HG03159 (cell line): ENCODE measurements at regions not wholly inside any gene's neighbourhood (a gene's known extent, or its start where the extent isn't known, plus 50 kb on each side); places are given as distances from the start of the nearest gene placed in this dataset.
"Not testable (repeated sequence)": the region's sequence is repeated elsewhere in the genome, so short reads cannot be mapped to it uniquely, and the experiment has no call there.

Source experiments
- ATAC-seq: cut with Tn5 transposase; IDR thresholded peaks from one replicate; pipeline ENCODE4 v1.9.1; 2021; ENCODE audit warnings: mild to moderate bottlenecking, moderate library complexity; ENCODE audit not compliant: unreplicated experiment

DNA sequence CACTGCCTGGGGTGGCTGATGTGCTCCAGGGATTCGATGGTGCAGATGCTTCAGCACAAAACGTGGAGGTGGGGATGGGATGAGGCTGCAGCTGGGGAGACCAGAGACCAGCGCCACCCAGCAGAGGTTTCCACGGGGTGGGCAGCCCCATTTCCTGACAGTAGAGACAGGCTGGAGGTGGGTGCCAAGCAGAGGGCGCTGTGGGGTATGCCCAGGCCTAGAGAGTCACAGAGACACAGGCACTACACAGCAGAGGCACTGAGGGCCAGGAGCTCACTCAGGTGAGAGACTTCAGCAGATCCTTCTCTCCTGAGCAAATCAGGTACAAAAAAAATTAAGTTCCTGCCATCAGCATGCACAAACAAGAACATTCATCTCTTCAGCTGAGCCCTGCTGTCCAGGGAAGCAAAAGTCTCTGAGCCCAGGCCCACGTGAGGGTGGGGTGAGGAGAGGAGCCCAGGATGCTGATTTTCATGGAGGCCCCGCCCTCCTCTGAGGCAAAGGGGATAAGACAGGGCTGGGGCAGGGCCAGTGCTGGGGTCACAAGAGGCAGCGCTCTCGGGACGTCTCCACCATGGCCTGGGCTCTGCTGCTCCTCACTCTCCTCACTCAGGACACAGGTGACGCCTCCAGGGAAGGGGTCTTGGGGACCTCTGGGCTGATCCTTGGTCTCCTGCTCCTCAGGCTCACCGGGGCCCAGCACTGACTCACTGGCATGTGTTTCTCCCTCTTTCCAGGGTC, 53.1 kb downstream of the GGTLC2 start:
- no peak for ATAC-seq

DNA sequence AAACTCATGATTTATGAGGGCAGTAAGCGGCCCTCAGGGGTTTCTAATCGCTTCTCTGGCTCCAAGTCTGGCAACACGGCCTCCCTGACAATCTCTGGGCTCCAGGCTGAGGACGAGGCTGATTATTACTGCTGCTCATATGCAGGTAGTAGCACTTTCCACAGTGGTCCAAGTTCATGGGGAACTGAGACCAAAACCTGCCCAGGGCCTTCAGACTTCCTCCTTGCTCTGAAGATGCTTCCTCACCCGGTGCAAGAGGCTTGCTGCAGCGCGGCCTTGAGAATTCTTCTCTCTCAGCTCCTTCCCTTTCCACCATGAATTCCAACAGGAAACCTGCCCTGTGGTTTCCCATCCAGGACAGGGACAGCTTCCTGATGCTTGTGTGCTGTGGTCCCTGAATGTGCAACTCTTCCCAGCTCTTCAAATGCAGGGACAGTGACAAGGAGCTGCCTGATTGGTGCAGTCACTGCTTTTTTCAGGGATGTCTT, 53.9 kb downstream of the GGTLC2 start:
- ATAC-seq, result no peak

DNA sequence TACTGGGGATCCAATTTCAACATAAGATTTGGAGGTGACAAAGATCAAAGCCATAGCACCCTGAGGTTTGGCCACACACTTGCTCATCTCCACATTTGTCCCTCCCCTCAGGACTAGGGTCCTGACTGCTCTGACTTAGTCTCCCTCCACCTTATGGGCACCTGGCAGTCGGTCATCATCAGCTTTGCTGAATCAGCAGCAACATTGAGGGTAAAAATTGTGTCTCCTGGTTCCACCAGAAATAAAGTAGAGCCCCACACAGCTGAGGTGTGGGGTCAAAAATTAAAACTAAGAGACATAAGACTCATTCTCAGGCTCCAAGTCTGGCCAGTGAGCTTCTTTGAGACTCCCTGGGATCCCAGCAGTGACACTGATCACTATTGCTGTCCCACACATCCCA, 56.2 kb downstream of the GGTLC2 start:
- ATAC-seq, result no peak

DNA sequence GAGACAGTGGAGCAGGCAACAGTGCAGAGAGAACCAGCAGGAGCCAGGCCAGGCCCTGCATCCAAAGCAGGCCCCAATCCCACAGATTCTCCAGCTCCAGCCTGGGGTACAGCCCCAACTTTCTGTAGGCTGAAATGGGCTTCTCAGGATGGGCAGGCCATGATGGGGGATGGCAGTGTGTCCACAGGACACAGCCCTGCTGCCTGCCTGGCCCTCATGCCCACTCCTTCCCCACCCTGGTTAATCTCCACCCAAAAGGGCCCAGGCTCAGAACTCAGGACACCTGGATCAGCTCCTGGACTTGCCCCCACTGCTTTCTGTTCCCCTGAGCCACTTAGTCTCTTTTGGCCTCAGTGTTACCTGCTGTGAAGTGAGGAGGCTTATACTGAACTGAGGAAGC, 57.1 kb downstream of the GGTLC2 start:
- ATAC-seq, result not testable (repeated sequence)

DNA sequence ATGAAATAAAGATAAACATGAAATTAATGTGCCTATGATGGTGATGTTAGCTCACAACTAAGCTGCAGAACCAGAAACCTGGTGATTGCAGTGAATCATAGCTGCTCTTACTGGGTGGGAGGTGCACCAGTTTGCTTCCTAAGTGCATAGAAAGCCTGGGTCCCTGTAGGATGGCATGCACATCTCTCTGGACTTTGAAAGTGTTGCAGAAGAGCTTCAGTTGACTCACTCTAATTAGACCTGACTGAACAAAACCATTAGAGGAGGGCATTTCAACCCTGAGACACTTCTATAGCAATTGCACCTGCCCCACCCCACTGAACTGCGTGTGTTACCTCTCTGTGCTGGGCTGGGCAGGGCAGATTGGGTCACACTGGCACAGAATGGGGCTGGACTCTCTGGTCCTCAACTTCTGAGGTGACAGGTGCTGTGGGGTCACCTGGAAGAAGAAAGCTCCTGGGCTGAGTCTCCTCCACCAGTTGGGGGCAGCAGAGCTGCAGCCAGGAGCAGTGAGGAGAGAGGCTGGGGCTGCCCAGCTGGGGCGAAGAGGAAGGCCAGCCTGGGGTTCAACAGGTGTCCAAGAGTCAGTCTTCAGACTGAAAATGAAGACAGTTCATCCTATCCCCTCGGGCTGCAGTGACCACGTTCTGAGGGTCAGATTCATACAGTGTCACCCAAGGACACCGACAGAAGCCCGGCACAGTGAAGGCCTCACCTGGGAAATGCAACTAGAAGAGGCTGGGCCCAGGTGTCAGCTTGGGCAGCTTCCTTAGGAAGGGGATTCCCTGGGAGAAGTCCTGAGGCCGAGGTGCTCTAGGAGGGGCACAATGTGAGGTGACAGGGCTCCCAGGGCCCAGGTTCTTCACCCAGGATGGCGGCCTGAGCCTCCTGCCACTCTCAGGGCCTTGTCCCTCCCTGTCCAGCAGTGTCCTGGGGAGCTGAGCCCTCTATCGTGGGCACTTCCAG, 58.1 kb downstream of the GGTLC2 start:
- ATAC-seq, result no peak

DNA sequence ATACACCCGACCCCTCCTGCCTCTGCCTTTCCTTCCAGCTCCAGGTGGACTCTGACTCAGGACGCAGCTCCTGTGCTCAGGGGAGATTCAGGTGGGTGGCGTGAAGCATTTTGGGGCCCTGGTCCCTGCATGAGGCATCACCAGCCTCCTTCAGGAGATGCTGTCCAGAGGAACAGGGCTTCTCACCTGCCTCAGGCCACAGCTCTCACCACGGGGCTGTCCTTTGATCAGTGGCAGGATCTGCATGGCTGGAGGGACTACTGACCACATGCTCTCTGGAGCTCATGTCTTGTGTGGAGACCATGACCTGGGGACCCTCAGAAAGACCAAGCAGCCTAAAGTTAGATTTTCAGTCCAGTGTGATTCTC, 58.8 kb downstream of the GGTLC2 start:
- no peak for ATAC-seq

DNA sequence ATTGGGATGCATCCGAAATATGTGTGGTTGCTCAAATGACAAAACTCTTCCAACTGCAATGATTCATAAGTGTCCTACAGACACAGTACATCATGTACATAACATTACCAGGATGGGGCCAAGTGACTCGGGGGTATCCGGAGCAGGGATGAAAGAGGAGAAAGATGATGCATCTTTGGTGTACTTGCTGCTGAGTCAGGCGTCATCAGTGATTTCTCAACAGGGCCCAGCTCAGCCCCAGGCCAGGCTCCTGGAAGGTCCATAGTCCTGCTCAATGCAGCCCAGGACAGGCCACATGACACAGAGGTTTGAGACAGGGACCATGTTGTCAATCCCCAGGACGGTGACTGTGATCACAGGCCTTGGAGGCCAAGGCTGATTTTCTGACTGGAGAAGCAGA, 59.3 kb downstream of the GGTLC2 start:
- no peak for ATAC-seq

DNA sequence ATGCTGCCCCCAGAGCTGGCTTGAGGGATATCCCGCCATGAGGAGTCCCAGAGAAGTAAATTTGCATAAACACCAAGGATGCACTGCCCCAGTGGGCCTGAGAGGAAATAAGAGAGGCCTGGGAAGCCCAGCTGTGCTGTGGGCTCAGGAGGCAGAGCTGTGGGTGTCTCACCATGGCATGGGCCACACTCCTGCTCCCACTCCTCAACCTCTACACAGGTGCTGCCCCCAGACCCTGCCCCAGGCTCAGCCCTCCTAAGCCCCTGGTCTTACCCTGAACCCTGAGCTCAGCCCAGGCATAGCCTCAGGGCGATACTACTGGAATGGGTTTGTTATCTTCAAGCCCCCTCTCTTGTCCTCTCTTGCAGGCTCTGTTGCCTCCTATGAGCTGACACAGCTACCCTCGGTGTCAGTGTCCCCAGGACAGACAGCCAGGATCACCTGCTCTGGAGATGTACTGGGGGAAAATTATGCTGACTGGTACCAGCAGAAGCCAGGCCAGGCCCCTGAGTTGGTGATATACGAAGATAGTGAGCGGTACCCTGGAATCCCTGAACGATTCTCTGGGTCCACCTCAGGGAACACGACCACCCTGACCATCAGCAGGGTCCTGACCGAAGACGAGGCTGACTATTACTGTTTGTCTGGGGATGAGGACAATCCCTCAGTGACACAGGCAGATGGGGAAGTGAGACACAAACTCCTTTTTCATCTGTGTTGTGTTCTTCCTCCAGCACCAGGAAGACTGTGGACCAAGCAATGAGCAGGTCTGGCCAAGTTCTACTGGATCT, 59.9 kb downstream of the GGTLC2 start:
- no peak for ATAC-seq

DNA sequence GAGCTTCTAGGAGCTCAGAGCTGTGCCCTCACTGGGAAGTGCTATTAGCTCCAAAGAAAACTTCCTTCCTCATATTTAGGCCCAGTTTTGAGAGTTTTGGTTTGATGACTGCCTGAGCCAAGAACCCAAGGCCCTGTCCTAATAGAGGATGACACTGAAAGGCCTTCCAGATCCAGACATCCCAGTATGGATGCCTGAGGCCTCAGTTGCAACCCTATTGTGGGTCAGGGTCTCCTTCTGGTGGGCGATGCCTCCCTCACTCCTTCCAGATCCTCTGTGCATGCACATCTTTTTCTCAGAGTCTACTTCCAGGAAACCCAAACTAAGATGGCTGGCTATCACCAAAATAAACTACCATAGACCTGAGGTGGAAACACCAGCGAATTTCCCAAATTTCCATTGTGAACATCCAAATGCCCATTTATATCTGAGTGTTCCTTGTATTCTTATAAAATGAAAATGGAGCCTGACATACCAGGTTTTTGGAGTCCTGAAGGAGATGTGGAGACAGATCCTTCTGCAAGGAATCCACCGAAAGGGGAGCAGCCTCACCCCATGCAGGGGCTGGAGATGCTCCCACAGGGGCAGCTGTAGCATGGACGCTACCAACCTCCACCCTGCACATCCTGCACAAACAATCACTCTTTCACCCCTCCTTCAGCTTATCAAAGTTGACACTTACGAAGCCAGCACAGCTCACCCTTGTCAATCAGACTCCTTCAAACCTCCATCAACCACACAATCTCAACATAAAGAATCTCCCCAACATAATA, 61.1 kb downstream of the GGTLC2 start:
- ATAC-seq, result no peak

DNA sequence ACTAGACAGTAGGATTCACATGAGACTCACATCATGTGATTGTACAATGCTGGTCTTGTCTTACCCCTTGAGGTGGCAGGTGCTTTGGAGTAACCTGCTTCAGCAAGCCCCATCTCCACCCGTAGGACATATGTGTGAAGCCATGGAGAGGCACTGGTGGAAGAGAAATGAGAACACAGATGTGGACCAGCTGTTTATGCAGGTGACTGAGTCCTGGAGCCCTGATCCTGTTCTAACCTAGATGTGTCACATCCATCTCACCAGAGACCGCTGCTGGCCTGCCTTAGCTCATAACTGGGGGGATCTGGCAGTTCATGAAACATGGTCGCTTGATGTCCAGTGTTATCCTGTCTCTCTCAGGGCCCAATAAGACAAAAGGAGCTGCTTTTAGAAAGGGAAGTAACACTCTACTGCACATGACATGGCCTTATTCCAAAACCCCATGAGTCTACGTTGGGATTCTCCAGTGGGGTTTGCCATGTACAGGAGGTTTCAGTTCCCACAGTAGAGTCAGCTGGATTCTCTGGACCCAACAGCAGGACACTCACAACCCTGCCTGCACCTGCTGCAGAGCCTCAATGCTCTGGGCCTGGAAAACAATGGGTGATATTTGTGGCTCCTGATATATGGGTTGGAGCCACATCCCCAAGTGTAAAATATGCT, 62.0 kb downstream of the GGTLC2 start:
- ATAC-seq, result no peak

DNA sequence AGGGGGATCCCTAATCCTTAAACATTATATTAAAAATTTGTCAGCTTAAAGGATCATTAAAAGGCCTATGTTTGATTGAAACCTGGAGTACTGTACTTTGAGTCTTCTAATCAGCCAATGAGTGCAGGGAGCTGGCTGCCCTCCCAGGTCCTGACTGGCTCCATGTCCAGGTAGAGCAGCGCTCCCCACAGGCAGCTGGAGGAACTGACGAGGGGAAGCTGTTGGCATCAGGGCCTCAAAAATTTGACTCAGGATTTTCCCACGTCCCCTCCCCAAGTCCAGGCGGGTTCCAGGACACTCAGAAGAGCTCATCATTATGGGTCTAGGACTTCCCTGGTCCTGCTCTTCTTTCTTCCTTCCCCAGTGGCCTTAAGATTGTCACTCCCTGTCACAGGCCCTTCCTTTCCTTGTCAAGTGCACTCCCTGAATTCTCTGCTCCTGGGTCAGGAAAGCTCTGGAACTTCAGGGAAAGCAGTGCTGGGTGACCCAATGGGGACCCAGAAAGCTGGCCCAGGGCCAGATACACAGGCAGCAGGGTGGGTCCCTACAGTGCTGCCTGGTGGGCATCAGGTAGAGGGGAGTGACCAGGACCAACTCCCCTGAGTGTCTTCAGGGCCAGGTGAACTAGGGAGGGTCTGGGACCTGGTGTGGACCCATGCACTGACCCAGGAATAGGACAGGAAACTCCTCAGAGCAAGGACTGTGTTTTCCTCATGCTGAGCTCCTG, 65.5 kb downstream of the GGTLC2 start:
- ATAC-seq, result no peak

DNA sequence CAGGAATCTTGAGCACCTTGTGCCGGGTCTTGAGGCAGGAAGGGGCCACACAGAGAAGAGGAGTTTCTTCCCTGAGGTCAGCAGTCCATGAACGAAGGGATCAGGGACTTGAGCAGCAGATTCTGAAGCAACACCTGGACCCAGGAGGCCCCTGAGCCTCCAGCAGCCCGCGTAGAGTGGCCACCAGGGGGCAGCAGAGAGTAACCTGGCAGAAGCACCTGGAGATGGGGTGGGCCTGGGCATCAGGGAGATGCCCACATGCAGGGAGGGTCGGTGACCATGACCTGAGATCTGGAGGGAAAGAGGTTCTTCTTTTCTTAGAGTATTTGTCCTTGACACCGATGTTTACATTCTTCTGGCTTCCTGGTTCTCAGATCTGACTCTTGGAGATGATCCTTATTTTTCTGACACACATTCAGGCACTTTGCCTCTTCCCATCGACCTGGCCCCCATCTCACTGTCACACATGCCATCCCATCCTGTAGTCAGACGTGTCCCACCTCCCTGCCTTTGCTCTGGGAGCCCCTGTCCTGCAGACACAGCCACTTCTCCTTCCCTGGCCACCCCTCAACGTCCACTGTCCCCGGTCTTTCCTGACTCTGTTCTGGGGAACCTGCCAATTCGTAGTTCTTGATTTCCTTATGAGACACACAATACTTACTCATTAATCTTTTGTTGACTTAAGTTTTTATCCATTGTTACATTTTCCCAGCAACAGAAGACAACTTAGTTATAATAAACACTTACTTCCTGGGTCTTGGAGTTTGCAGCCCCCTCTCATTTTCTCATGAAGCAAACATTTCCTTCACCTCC, 66.5 kb downstream of the GGTLC2 start:
- ATAC-seq, result no peak

DNA sequence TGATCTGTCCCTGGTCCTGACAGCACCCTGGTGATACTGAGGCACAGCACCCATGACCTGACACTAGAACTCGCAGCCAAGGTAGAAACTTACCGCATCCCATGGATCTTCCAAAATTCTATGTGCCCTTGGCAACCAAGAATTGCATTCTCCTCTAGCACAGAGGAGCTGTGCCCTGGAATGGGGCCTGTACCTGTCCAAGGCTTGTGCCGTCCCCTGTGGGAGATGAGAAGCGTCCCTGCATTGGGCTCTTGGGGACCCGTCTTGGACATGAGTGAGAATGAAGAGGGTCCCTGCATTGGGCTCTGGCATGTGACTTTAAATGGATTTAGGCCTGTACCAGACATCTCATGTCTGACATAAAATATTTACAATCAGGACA, 67.1 kb downstream of the GGTLC2 start:
- ATAC-seq, result no peak

DNA sequence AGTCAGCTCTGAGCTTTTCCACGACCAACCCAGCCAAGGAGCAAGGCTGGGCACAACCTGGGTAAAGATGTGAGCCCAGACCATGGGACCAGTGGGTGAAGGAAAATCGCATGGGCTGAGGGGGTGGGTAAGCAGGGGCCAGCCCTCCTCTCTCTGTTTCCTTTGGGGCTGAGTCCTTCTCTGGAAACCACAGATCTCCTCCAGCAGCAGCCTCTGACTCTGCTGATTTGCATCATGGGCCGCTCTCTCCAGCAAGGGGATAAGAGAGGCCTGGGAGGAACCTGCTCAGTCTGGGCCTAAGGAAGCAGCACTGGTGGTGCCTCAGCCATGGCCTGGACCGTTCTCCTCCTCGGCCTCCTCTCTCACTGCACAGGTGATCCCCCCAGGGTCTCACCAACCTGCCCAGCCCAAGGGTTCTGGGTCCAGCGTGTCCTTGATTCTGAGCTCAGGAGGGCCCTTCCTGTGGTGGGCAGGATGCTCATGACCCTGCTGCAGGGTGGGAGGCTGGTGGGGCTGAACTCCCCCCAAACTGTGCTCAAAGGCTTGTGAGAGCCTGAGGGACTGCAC, 67.8 kb downstream of the GGTLC2 start:
- no peak for ATAC-seq

DNA sequence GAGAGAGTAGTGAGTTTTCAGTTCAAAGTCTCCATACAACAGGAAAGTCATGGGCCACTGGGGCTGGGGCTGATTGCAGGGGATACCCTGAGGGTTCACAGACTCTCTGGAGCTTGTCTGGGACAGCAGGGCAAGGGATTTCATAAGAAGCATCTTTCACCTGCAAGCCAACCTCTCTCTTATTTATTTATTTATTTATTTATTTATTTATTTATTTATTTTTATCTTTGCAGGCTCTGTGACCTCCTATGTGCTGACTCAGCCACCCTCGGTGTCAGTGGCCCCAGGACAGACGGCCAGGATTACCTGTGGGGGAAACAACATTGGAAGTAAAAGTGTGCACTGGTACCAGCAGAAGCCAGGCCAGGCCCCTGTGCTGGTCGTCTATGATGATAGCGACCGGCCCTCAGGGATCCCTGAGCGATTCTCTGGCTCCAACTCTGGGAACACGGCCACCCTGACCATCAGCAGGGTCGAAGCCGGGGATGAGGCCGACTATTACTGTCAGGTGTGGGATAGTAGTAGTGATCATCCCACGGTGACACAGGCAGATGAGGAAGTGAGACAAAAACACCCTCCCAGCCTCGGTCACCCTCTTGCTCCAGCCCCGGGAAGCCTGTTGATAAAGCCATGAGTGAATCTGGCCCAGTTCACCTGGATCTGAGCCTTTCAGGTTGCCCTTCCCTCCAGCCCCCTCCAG, 68.4 kb downstream of the GGTLC2 start:
- no peak for ATAC-seq

DNA sequence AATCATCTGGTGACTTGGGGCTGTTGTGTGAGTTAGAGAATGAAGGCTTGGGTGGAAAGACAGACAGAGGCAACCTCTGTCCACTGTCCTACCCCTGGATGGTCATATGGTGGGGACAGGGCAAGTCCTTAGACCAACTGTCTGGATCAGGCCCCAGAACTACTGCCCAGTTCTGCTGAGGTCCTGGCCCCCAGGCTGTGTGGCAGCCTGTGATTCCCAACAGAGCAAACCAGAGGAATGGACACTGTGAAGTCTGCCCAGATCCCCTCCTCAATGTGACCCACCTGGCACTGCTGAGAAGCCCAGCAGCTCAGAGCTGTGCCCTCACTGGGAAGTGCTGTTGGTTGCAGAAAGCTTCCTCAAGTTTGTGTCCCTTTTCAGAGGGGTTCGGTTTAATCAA, 69.0 kb downstream of the GGTLC2 start:
- ATAC-seq, result no peak

DNA sequence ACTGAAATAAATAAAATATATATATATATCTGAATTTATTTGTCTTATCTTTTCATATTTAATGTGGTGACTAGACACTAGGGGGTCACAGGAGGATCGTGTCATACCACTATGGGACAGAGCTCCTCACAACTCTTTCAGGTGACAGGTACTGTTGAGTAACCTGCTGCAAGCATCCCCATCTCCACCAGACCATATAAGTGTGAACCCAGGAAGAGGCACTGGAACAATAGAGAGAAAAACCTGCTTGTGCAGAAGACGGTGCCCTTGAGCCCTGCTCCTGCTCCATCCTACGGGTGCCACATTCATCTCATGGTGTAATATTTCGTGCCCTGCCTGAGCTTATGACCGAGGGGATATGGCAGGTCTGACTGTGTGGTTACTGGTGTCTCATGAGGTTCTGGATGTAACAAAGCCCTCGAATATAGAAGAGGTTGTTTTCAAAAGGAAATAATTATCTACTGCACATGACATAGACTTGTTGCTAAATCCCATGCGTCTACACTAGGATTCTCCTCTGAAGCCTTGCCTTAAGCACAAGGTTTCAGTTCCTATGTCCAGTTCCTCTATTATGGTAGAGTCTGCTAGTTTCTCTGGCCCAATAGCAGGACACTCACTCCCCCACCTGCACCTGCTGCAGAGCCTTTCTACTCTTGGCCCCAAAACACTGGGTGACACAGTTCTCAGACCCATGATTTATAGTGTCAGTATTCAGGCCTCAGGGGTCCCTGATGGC, 70.4 kb downstream of the GGTLC2 start:
- no peak for ATAC-seq
